Endothelial cell of umbilical vein (primary cell): ENCODE measurements at regions not wholly inside any gene's neighbourhood (a gene's known extent, or its start where the extent isn't known, plus 50 kb on each side); places are given as distances from the start of the nearest gene placed in this dataset.

Source experiments
- EZH2 ChIP-seq: IDR thresholded peaks from 2 replicates; pipeline ENCODE4 v1.6.1; 2012; ENCODE audit warnings: borderline replicate concordance, low read depth, mild to moderate bottlenecking, moderate library complexity, low read length, inconsistent platforms; ENCODE audit not compliant: severe bottlenecking
- JUN ChIP-seq: IDR thresholded peaks from 2 replicates; pipeline ENCODE4 v1.6.1; 2011; ENCODE audit warnings: borderline replicate concordance, low read depth; ENCODE audit not compliant: insufficient read length, insufficient read depth
- POLR2A ChIP-seq: IDR thresholded peaks from 2 replicates; pipeline ENCODE4 v1.6.1; 2012; ENCODE audit warnings: low read depth, mild to moderate bottlenecking, control low read depth, low read length
- POLR2AphosphoS5 ChIP-seq: IDR thresholded peaks from 2 replicates; pipeline ENCODE4 v1.6.1; 2012; ENCODE audit warnings: low read depth, mild to moderate bottlenecking, control low read depth, low read length, moderate library complexity; ENCODE audit not compliant: insufficient read depth
- TF ChIP-seq, protein P1 (sequence below), 2 donors: IDR thresholded peaks; 1 replicate in 1 of 2; 2 replicates in 1 of 2; pipeline ENCODE4 v1.5.1; 2011; ENCODE audit warnings: low read length in 2 of 2, mild to moderate bottlenecking in 2 of 2, moderate library complexity in 2 of 2, control low read depth in 1 of 2, inconsistent platforms in 1 of 2, low read depth in 1 of 2; ENCODE audit not compliant: insufficient read depth in 1 of 2; ENCODE audit errors: extremely low read depth in 1 of 2

DNA sequence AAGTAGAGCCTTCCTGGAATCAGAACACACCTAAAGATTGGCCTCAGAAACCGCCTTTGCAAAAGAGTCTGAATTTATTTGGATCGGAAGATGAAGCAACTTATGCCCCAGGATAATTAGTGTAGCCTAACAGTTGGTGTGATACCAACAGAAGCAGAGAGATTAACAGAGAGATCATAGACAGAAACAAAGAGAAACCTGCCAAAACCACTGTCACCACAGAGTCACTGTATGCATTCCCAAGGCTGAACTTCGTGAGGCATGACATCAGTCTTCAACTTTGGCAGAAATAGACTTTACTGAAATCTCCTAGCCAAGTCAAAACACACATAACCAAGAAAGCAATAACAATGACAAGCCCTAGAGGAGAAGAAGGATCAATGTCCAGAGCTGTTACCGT lies 361.8 kb downstream of the ELAVL2 start:
- TF ChIP-seq POLR2AphosphoS5 (no peak), POLR2A (no peak), JUN (no peak), EZH2 (no peak)
- TF ChIP-seq, protein P1, sequence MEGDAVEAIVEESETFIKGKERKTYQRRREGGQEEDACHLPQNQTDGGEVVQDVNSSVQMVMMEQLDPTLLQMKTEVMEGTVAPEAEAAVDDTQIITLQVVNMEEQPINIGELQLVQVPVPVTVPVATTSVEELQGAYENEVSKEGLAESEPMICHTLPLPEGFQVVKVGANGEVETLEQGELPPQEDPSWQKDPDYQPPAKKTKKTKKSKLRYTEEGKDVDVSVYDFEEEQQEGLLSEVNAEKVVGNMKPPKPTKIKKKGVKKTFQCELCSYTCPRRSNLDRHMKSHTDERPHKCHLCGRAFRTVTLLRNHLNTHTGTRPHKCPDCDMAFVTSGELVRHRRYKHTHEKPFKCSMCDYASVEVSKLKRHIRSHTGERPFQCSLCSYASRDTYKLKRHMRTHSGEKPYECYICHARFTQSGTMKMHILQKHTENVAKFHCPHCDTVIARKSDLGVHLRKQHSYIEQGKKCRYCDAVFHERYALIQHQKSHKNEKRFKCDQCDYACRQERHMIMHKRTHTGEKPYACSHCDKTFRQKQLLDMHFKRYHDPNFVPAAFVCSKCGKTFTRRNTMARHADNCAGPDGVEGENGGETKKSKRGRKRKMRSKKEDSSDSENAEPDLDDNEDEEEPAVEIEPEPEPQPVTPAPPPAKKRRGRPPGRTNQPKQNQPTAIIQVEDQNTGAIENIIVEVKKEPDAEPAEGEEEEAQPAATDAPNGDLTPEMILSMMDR (IDR thresholded peaks at IDR 0.05; ENCODE audit: extremely low read depth in 1 of 2, insufficient read depth in 1 of 2, low read depth in 1 of 2, low read length in 2 of 2): no peak
